ENCODE measurements at regions not wholly inside any gene's neighbourhood (a gene's known extent, or its start where the extent isn't known, plus 50 kb on each side); places are given as distances from the start of the nearest gene placed in this dataset.

GRCh38 chr9:11206925-11207324 is 594.1 kb upstream of the PTPRD start:
- BruUV-seq (replicated peaks) = no TSS peak
- intact Hi-C loops (cut with micrococcal nuclease) = no loop called here
- FAIRE-seq = no peak

More at GRCh38 chr9:11206925-11207324, 594.1 kb upstream of the PTPRD start:
- CTCF ChIA-PET = no interaction called here
- Histone ChIP-seq H3K4me2 (ENCODE audit: insufficient read depth, low read length) (no peak overlapping the region), H3K9me3 (replicated peaks; ENCODE audit: control insufficient read depth, insufficient read depth, low read length) (no peaks in the 10 kb centered on the region), H3K9me1 (replicated peaks; ENCODE audit: control insufficient read depth, extremely low read depth, insufficient read depth, low read length) (no peaks in the 10 kb centered on the region), H3K36me3 (ENCODE audit: control insufficient read depth in 2 of 2, extremely low read depth in 1 of 2, insufficient read depth in 2 of 2, low read length in 2 of 2) (no peaks in the 10 kb centered on the region), H3K4me1 (ENCODE audit: control insufficient read depth, extremely low read depth, insufficient read depth, low read length) (no peaks in the 10 kb centered on the region), H3K27ac (ENCODE audit: insufficient read depth, low read depth, low read length) (no peak overlapping the region), H4K20me1 (replicated peaks; ENCODE audit: control insufficient read depth, extremely low read depth, insufficient read depth, low read length) (no peaks in the 10 kb centered on the region), H3K9ac (replicated peaks; ENCODE audit: extremely low read depth, insufficient read depth, low read length) (no peak overlapping the region), H2AFZ (ENCODE audit: low read depth, low read length) (no peak overlapping the region), H3K79me2 (ENCODE audit: control insufficient read depth, insufficient read depth, low read length) (no peaks in the 10 kb centered on the region), H3K27me3 (ENCODE audit: control insufficient read depth in 2 of 2, insufficient read depth in 2 of 2, low read length in 2 of 2) (no peaks in the 10 kb centered on the region), H3K4me3 (replicated peaks in 1 of 3; ENCODE audit: insufficient read depth in 1 of 3, low read depth in 1 of 3, low read length in 3 of 3) (no peak overlapping the region)
- POLR2A ChIA-PET = no interaction called here
- no peak for DNase-seq (ENCODE audit: low read depth, low spot score)
- dilution Hi-C loops (cut with MboI; ENCODE audit: extremely low pct_ligation_motif_present, low sequenced_read_pairs) = no loop called here
- TF ChIP-seq POLR2A (IDR thresholded peaks at IDR 0.05; ENCODE audit: low read depth, low read length) = no peak
- TF ChIP-seq FOS (IDR thresholded peaks at IDR 0.05; ENCODE audit: borderline replicate concordance, insufficient read depth, low read length) = no peak
- no peak for TF ChIP-seq CTCF (IDR thresholded peaks at IDR 0.05; ENCODE audit: extremely low read depth in 1 of 2, insufficient read depth in 1 of 2, low read depth in 1 of 2, low read length in 2 of 2)
- no peak for TF ChIP-seq MYC (IDR thresholded peaks at IDR 0.05; ENCODE audit: low read depth, low read length)
- TF ChIP-seq EZH2 (IDR thresholded peaks at IDR 0.05; ENCODE audit: borderline replicate concordance, low read depth, low read length, severe bottlenecking) = no peak
- TF ChIP-seq MAX (IDR thresholded peaks at IDR 0.05; ENCODE audit: insufficient read depth, insufficient read length) = no peak
- no peak for TF ChIP-seq POLR2AphosphoS5 (IDR thresholded peaks at IDR 0.05; ENCODE audit: insufficient read depth, low read depth, low read length)
- no peak for TF ChIP-seq GATA2 (IDR thresholded peaks at IDR 0.05; ENCODE audit: insufficient read depth, insufficient read length, low read depth, low read length)
